ENCODE measurements at regions not wholly inside any gene's neighbourhood (a gene's known extent, or its start where the extent isn't known, plus 50 kb on each side); places are given as distances from the start of the nearest gene placed in this dataset.

- Histone ChIP-seq H3K4me3 (replicated peaks in 1 of 2; ENCODE audit: low read depth in 1 of 2, low read length in 2 of 2) (no peak overlapping the region), H3K9me3 (ENCODE audit: control insufficient read depth in 1 of 2, insufficient read depth in 1 of 2, low read depth in 1 of 2, low read length in 2 of 2) (no peaks in the 10 kb centered on the region), H3K27ac (ENCODE audit: low read depth, low read length) (no peak overlapping the region), H3K27me3 (ENCODE audit: insufficient read depth, low read length) (no peaks in the 10 kb centered on the region), H3K9me2 (ENCODE audit: insufficient read depth) (no peaks in the 10 kb centered on the region), H3K9ac (ENCODE audit: low read length) (no peak overlapping the region), H3K4me2 (ENCODE audit: low read length) (no peak overlapping the region), H3K36me3 (ENCODE audit: control insufficient read depth in 1 of 2, insufficient read depth in 2 of 2, low read length in 2 of 2) (no peaks in the 10 kb centered on the region), H3K79me2 (ENCODE audit: insufficient read depth, low read length) (no peaks in the 10 kb centered on the region), H2AFZ (ENCODE audit: low read depth, low read length, poor library complexity, severe bottlenecking) (no peak overlapping the region), H4K20me1 (ENCODE audit: insufficient read depth) (no peaks in the 10 kb centered on the region), H3K4me1 (ENCODE audit: control insufficient read depth in 1 of 2, insufficient read depth in 2 of 2, low read length in 2 of 2) (no peaks in the 10 kb centered on the region)
- ATAC-seq (no peak), DNase-seq (ENCODE audit: low read depth, low spot score) (no peak)
- no TSS peak for BruUV-seq (replicated peaks)
- ChIA-PET RAD21 (ENCODE audit: low non-redundant PET in 1 of 2, low total read pairs in 2 of 2, uncharacterized antibody in 2 of 2, unreplicated experiment in 2 of 2) (no interaction called here), POLR2A (no interaction called here), CTCF (no interaction called here)
- TF ChIP-seq POLR2AphosphoS5 (IDR thresholded peaks at IDR 0.05; ENCODE audit: low read depth, low read length) = no peak
- no peak for TF ChIP-seq REST (IDR thresholded peaks at IDR 0.05; ENCODE audit: low read depth)
- no peak for TF ChIP-seq ZFX (IDR thresholded peaks at IDR 0.05)
- no peak for TF ChIP-seq CBX3 (IDR thresholded peaks at IDR 0.05; ENCODE audit: low read depth)
- TF ChIP-seq SIN3A (IDR thresholded peaks at IDR 0.05; ENCODE audit: low read depth) = no peak
- no peak for TF ChIP-seq YY1 (IDR thresholded peaks at IDR 0.05; ENCODE audit: extremely low read depth, insufficient replicate concordance, low read depth, low read length)
- no peak for TF ChIP-seq JUND (IDR thresholded peaks at IDR 0.05)
- no peak for TF ChIP-seq TCF7L2 (IDR thresholded peaks at IDR 0.05; ENCODE audit: borderline replicate concordance, extremely low read depth, insufficient read depth, insufficient read length)
- TF ChIP-seq ZNF274 (IDR thresholded peaks at IDR 0.05; ENCODE audit: low read depth, low read length) = no peak
- no peak for TF ChIP-seq EZH2 (IDR thresholded peaks at IDR 0.05)
- no peak for TF ChIP-seq CEBPB (IDR thresholded peaks at IDR 0.05; ENCODE audit: low read depth)
- no peak for TF ChIP-seq EZH2phosphoT487 (IDR thresholded peaks at IDR 0.05; ENCODE audit: borderline replicate concordance)
- TF ChIP-seq POLR2A (IDR thresholded peaks at IDR 0.05; ENCODE audit: borderline replicate concordance, extremely low read depth, insufficient read depth, insufficient read length) = no peak
- no peak for TF ChIP-seq RAD21 (IDR thresholded peaks at IDR 0.05; ENCODE audit: low read depth)
- TF ChIP-seq ZBTB33 (IDR thresholded peaks at IDR 0.05; ENCODE audit: extremely low read depth, insufficient replicate concordance, low read length) = no peak
- TF ChIP-seq MAX (IDR thresholded peaks at IDR 0.05) = no peak
- no peak for TF ChIP-seq SRF (IDR thresholded peaks at IDR 0.05; ENCODE audit: low read depth)
- no peak for TF ChIP-seq ELF1 (IDR thresholded peaks at IDR 0.05; ENCODE audit: borderline replicate concordance, low read depth)
- no peak for TF ChIP-seq ATF3 (IDR thresholded peaks at IDR 0.05)
- no peak for TF ChIP-seq FOSL1 (IDR thresholded peaks at IDR 0.05; ENCODE audit: low read depth)
- intact Hi-C loops (cut with micrococcal nuclease) = no loop called here
Measured at GRCh38 chr4:31983246-31983645, 1263.1 kb downstream of the PCDH7 start.

Measured in HCT116 (cell line).